ENCODE measurements at regions not wholly inside any gene's neighbourhood (a gene's known extent, or its start where the extent isn't known, plus 50 kb on each side); places are given as distances from the start of the nearest gene placed in this dataset.

GRCh38 chr2:183541766-183542165 lies 417.5 kb downstream of the NUP35 start:
- no peak for DNase-seq (ENCODE audit: low spot score)
- ATAC-seq = no peak

GRCh38 chr2:183542606-183543005 lies 418.4 kb downstream of the NUP35 start:
- H4K20me1 ChIP-seq (replicated peaks; ENCODE audit: insufficient read depth) = no peaks in the 10 kb centered on the region
- no peak overlapping the region for H3K4me3 ChIP-seq
- H3K4me1 Mint-ChIP-seq = peaks cover 12% of the 10 kb centered on the region
- DNase-seq (ENCODE audit: low spot score) = no peak
- H3K27me3 Mint-ChIP-seq (ENCODE audit: insufficient read depth, low read depth, poor library complexity) = peaks cover 14% of the 10 kb centered on the region
- TF ChIP-seq ZNF331 (CRISPR knock-in tag; IDR thresholded peaks at IDR 0.05; ENCODE audit: low read depth) = no peak
- no peak for TF ChIP-seq POLR2AphosphoS5 (IDR thresholded peaks at IDR 0.05; ENCODE audit: low read depth)
- no peak for TF ChIP-seq ETS1 (IDR thresholded peaks at IDR 0.05)
- TF ChIP-seq CREB1 (CRISPR knock-in tag; IDR thresholded peaks at IDR 0.05; ENCODE audit: low read depth) = no peak
- no peak for TF ChIP-seq ZNF114 (CRISPR knock-in tag; IDR thresholded peaks at IDR 0.05)
- no peak for TF ChIP-seq NANOG (IDR thresholded peaks at IDR 0.05; ENCODE audit: borderline replicate concordance)
- TF ChIP-seq EZH2phosphoT487 (IDR thresholded peaks at IDR 0.05; ENCODE audit: unreplicated experiment) = no peak
- no peak for TF ChIP-seq STAT1 (IDR thresholded peaks at IDR 0.05; ENCODE audit: unreplicated experiment)
- TF ChIP-seq REST (IDR thresholded peaks at IDR 0.05; ENCODE audit: unreplicated experiment) = no peak
- no peak for TF ChIP-seq ZNF462 (CRISPR knock-in tag; IDR thresholded peaks at IDR 0.05)
- TF ChIP-seq EZH2 (IDR thresholded peaks at IDR 0.05; ENCODE audit: low read depth, unreplicated experiment) = no peak
- ATAC-seq = no peak
- H3K36me3 Mint-ChIP-seq (ENCODE audit: low read depth) = peaks cover 19% of the 10 kb centered on the region
- H3K9me2 ChIP-seq (ENCODE audit: insufficient read depth) = peaks cover 8% of the 10 kb centered on the region
- no peaks in the 10 kb centered on the region for H3K79me2 ChIP-seq (replicated peaks; ENCODE audit: insufficient read depth)
- peaks cover 14% of the 10 kb centered on the region for H3K4me1 ChIP-seq (ENCODE audit: insufficient read depth)
- no peak overlapping the region for H3K4me3 Mint-ChIP-seq
- no peaks in the 10 kb centered on the region; the same call in 1 of the 2 replicates for H3K36me3 ChIP-seq (ENCODE audit: insufficient read depth)
- H3K4me2 ChIP-seq = no peak overlapping the region
- no peak overlapping the region; the same call in 1 of the 2 replicates for H2AFZ ChIP-seq
- H3K27ac ChIP-seq (ENCODE audit: low read depth) = no peak overlapping the region
- no peak overlapping the region for H3K27ac Mint-ChIP-seq
- no peaks in the 10 kb centered on the region for H3K27me3 ChIP-seq (ENCODE audit: insufficient read depth)
- H3F3A ChIP-seq (replicated peaks; ENCODE audit: low read depth) = no peaks in the 10 kb centered on the region
- peaks cover 31% of the 10 kb centered on the region for H3K9me3 Mint-ChIP-seq

More at GRCh38 chr2:183541766-183542165, 417.5 kb downstream of the NUP35 start:
- Histone ChIP-seq H3K4me1 (ENCODE audit: insufficient read depth) (peaks cover 18% of the 10 kb centered on the region), H3K4me3 (no peak overlapping the region), H3K27me3 (ENCODE audit: insufficient read depth) (no peaks in the 10 kb centered on the region), H3K27ac (ENCODE audit: low read depth) (no peak overlapping the region), H3F3A (replicated peaks; ENCODE audit: low read depth) (no peaks in the 10 kb centered on the region), H2AFZ (no peak overlapping the region), H3K79me2 (replicated peaks; ENCODE audit: insufficient read depth) (no peaks in the 10 kb centered on the region), H3K36me3 (ENCODE audit: insufficient read depth) (no peaks in the 10 kb centered on the region; the same call in 1 of the 2 replicates), H3K4me2 (no peak overlapping the region), H3K9me2 (ENCODE audit: insufficient read depth) (peaks cover 8% of the 10 kb centered on the region), H4K20me1 (replicated peaks; ENCODE audit: insufficient read depth) (no peaks in the 10 kb centered on the region)
- H3K27ac Mint-ChIP-seq = no peak overlapping the region
- peaks cover 24% of the 10 kb centered on the region for H3K9me3 Mint-ChIP-seq
- H3K27me3 Mint-ChIP-seq (ENCODE audit: insufficient read depth, low read depth, poor library complexity) = peaks cover 13% of the 10 kb centered on the region
- peaks cover 20% of the 10 kb centered on the region for H3K4me1 Mint-ChIP-seq
- TF ChIP-seq JUNB (IDR thresholded peaks at IDR 0.05; ENCODE audit: unreplicated experiment) = no peak
- TF ChIP-seq CREB1 (CRISPR knock-in tag; IDR thresholded peaks at IDR 0.05; ENCODE audit: low read depth) = no peak
- TF ChIP-seq EZH2 (IDR thresholded peaks at IDR 0.05; ENCODE audit: low read depth, unreplicated experiment) = no peak
- H3K36me3 Mint-ChIP-seq (ENCODE audit: low read depth) = peaks cover 19% of the 10 kb centered on the region
- H3K4me3 Mint-ChIP-seq = no peak overlapping the region

All from GM23338 (cell line).